NCI-H1930 (cell line): ENCODE measurements at regions not wholly inside any gene's neighbourhood (a gene's known extent, or its start where the extent isn't known, plus 50 kb on each side); places are given as distances from the start of the nearest gene placed in this dataset.

Source experiments
- DNase-seq, 2 experiments: peaks; one replicate each; lab custom pipeline; 2025; lab: John Stamatoyannopoulos, UW

- no peak for DNase-seq
Observed at GRCh38 chr1:80056179-80056578, 1049.6 kb upstream of the ADGRL4 start.

- DNase-seq: peak in 1 of 2 experiments; percentile 8
Observed at GRCh38 chr1:80054129-80054528, 1047.6 kb upstream of the ADGRL4 start.

GRCh38 chr1:80053613-80054012 lies 1047.1 kb upstream of the ADGRL4 start:
- DNase-seq: no peak

GRCh38 chr1:80050523-80050922 lies 1044.0 kb upstream of the ADGRL4 start:
- DNase-seq: no peak

GRCh38 chr1:80050085-80050484 lies 1043.6 kb upstream of the ADGRL4 start:
- DNase-seq: no peak

GRCh38 chr1:80048716-80049115 lies 1042.2 kb upstream of the ADGRL4 start:
- DNase-seq: no peak

GRCh38 chr1:80047791-80048190 lies 1041.3 kb upstream of the ADGRL4 start:
- no peak for DNase-seq

- no peak for DNase-seq
Observed at GRCh38 chr1:80044662-80045061, 1038.1 kb upstream of the ADGRL4 start.

- DNase-seq: no peak
Observed at GRCh38 chr1:80036690-80037432, 1030.3 kb upstream of the ADGRL4 start.

GRCh38 chr1:80023358-80023757 lies 1016.8 kb upstream of the ADGRL4 start:
- DNase-seq: no peak

- no peak for DNase-seq
Observed at GRCh38 chr1:80021891-80022290, 1015.4 kb upstream of the ADGRL4 start.

GRCh38 chr1:80018348-80018747 lies 1011.8 kb upstream of the ADGRL4 start:
- DNase-seq: no peak

GRCh38 chr1:80008934-80009333 lies 1002.4 kb upstream of the ADGRL4 start:
- DNase-seq: no peak

- no peak for DNase-seq
Observed at GRCh38 chr1:80003250-80003649, 996.7 kb upstream of the ADGRL4 start.

- DNase-seq: no peak
Observed at GRCh38 chr1:79988401-79988800, 981.9 kb upstream of the ADGRL4 start.

GRCh38 chr1:79982211-79982610 lies 975.7 kb upstream of the ADGRL4 start:
- no peak for DNase-seq

GRCh38 chr1:79981481-79981880 lies 975.0 kb upstream of the ADGRL4 start:
- no peak for DNase-seq

- DNase-seq: no peak
Observed at GRCh38 chr1:79979346-79979745, 972.8 kb upstream of the ADGRL4 start.

GRCh38 chr1:79976287-79976686 lies 969.8 kb upstream of the ADGRL4 start:
- DNase-seq: no peak

GRCh38 chr1:79974659-79975058 lies 968.1 kb upstream of the ADGRL4 start:
- DNase-seq: no peak

- DNase-seq: no peak
Observed at GRCh38 chr1:79969886-79970285, 963.4 kb upstream of the ADGRL4 start.

- no peak for DNase-seq
Observed at GRCh38 chr1:79966438-79966837, 959.9 kb upstream of the ADGRL4 start.

GRCh38 chr1:79959635-79960034 lies 953.1 kb upstream of the ADGRL4 start:
- DNase-seq: no peak

- DNase-seq: no peak
Observed at GRCh38 chr1:79955966-79956365, 949.4 kb upstream of the ADGRL4 start.
